GM18951 (cell line): ENCODE measurements at regions not wholly inside any gene's neighbourhood (a gene's known extent, or its start where the extent isn't known, plus 50 kb on each side); places are given as distances from the start of the nearest gene placed in this dataset.

Source experiments
- POLR2A ChIP-seq: IDR thresholded peaks from 4 replicates; pipeline ENCODE4 v1.6.1; 2011; ENCODE audit warnings: mild to moderate bottlenecking; ENCODE audit not compliant: insufficient read length, insufficient read depth; ENCODE audit errors: extremely low read depth
- in situ Hi-C: fragments of 300-500 bp; cut with MboI; formaldehyde crosslinking; loops from one replicate; pipeline ENCODE4 v1.12.0; 2022; ENCODE audit warnings: low sequenced_read_pairs, mixed read lengths, inconsistent platforms; ENCODE audit not compliant: unreplicated experiment

- TF ChIP-seq POLR2A, result no peak
- in situ Hi-C loops, result no loop called here
Measured at GRCh38 chr4:55763996-55764395, 55.6 kb upstream of the EXOC1L start.

- no peak for TF ChIP-seq POLR2A
- in situ Hi-C loops, result no loop called here
Measured at GRCh38 chr4:55765070-55765469, 54.5 kb upstream of the EXOC1L start.

GRCh38 chr4:55768291-55768690 lies 51.3 kb upstream of the EXOC1L start:
- in situ Hi-C loops, result no loop called here
- no peak for TF ChIP-seq POLR2A
